HepG2 (cell line): ENCODE measurements at regions not wholly inside any gene's neighbourhood (a gene's known extent, or its start where the extent isn't known, plus 50 kb on each side); places are given as distances from the start of the nearest gene placed in this dataset.
A peak's percentile ranks its signal among the peaks of the same experiment; 100 is the strongest.

Experiments
- ATF7-NPFF ChIP-seq: sonication (generic); formaldehyde crosslinking; IDR thresholded peaks from 2 replicates; pipeline ENCODE4 v1.8.1; 2023; ENCODE audit warnings: mild to moderate bottlenecking, low read depth, missing genetic modification reagents, moderate library complexity
- NCOA2 ChIP-seq: sonication (generic); formaldehyde crosslinking; IDR thresholded peaks from 2 replicates; pipeline ENCODE4 v1.8.0; 2022; ENCODE audit warnings: inconsistent platforms
- POGK ChIP-seq: sonication (generic); formaldehyde crosslinking; conservative IDR thresholded peaks from 2 replicates; pipeline ENCODE4 v1.8.0; 2022; ENCODE audit warnings: mild to moderate bottlenecking, moderate library complexity, missing genetic modification reagents
- PPARG ChIP-seq: conservative IDR thresholded peaks from 2 replicates; pipeline ENCODE4 v1.6.1; 2016; ENCODE audit warnings: missing biosample characterization, missing genetic modification reagents
- RELA ChIP-seq: sonication (generic); formaldehyde crosslinking; IDR thresholded peaks from 2 replicates; pipeline ENCODE4 v1.4.0; 2020; ENCODE audit warnings: missing genetic modification reagents
- REXO4 ChIP-seq: sonication (generic); formaldehyde crosslinking; IDR thresholded peaks from 2 replicates; pipeline ENCODE4 v1.8.0; 2022; ENCODE audit warnings: missing genetic modification reagents, mild to moderate bottlenecking, borderline replicate concordance
- SYNCRIP ChIP-seq: fragments of 200-400 bp; formaldehyde crosslinking; IDR thresholded peaks from 2 replicates; pipeline ENCODE4 v1.6.1; 2018; ENCODE audit warnings: mild to moderate bottlenecking, low read depth, low read length; ENCODE audit not compliant: insufficient read depth
- TIGD3 ChIP-seq: sonication (generic); formaldehyde crosslinking; IDR thresholded peaks from 2 replicates; pipeline ENCODE4 v1.5.1; 2020; ENCODE audit warnings: mild to moderate bottlenecking, missing genetic modification reagents, borderline replicate concordance
- ZBED4 ChIP-seq: sonication (generic); formaldehyde crosslinking; IDR thresholded peaks from 2 replicates; pipeline ENCODE4 v1.4.0; 2020; ENCODE audit warnings: missing genetic modification reagents, borderline replicate concordance
- ZFP91 ChIP-seq: sonication (generic); formaldehyde crosslinking; IDR thresholded peaks from 2 replicates; pipeline ENCODE4 v1.9.0; 2022; ENCODE audit warnings: missing genetic modification reagents, mild to moderate bottlenecking, borderline replicate concordance
- ZHX1 ChIP-seq: sonication (generic); formaldehyde crosslinking; IDR thresholded peaks from 2 replicates; pipeline ENCODE4 v1.8.1; 2022; ENCODE audit warnings: low read depth, mild to moderate bottlenecking, missing genetic modification reagents
- ZMYM3 ChIP-seq: sonication (generic); formaldehyde crosslinking; IDR thresholded peaks from 2 replicates; pipeline ENCODE4 v1.5.1; 2020; ENCODE audit warnings: mild to moderate bottlenecking, missing genetic modification reagents
- ZNF224 ChIP-seq: sonication (generic); formaldehyde crosslinking; IDR thresholded peaks from 2 replicates; pipeline ENCODE4 v1.5.0; 2020; ENCODE audit warnings: mild to moderate bottlenecking, missing genetic modification reagents
- ZNF235 ChIP-seq: sonication (generic); formaldehyde crosslinking; IDR thresholded peaks from 2 replicates; pipeline ENCODE4 v1.8.1; 2023; ENCODE audit warnings: mild to moderate bottlenecking, missing genetic modification reagents, borderline replicate concordance
- ZNF451 ChIP-seq: sonication (generic); formaldehyde crosslinking; IDR thresholded peaks from 2 replicates; pipeline ENCODE4 v1.5.0; 2020; ENCODE audit warnings: mild to moderate bottlenecking, missing genetic modification reagents
- ZNF674 ChIP-seq: sonication (generic); formaldehyde crosslinking; IDR thresholded peaks from 2 replicates; pipeline ENCODE4 v1.5.0; 2020; ENCODE audit warnings: low read depth, mild to moderate bottlenecking, missing genetic modification reagents

DNA sequence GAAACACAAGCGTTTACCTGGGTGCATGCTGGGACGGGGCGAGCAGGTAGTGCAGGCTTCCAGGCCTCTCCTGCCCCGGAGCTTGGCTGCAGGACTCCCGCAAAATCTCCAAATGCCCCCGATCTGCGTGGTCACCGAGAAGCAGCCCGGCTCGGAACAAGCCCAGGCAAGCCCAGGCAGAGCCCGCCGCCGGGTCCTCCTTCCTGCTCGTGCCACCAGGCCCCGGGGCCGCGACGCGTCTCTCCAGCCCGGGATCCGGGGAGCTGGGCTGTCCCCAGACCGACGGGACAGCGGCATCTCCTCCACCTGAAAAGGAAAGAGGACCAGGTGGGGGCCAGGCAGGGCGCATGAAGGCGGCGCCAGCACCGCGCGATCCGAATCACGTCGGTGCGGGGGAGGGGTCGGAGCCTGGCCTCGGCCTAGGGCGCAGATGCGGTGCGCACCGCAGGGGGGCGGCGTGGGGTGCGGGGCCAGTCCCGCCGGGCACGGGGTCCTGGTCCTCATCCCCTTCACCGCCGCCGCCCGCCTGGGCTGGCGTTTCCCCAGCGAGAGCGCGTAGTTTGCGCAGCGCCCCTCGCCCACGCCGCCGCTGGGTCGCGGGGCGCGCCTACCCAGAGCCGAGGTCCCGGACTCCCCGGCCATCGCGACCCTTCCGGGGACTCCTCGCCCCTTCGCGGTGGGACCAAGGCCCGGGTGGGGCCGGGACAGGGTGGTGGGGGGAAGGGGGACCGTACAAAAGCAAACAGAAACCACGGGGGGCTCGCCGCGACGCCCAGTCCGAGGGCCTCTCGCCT lies 52.4 kb upstream of the H6PD start (continued):
- TF ChIP-seq ZBED4 (CRISPR knock-in tag) = no peak
- peak; percentile 63; the same call in 1 of the 2 replicates for TF ChIP-seq ZFP91 (CRISPR knock-in tag)
- peak; percentile 49; the same call in 1 of the 2 replicates for TF ChIP-seq NCOA2 (CRISPR knock-in tag)
- peak; percentile 78 for TF ChIP-seq POGK (CRISPR knock-in tag)
- peak; percentile 25; the same call in 1 of the 2 replicates for TF ChIP-seq ZNF235 (CRISPR knock-in tag)
- no peak for TF ChIP-seq REXO4 (CRISPR knock-in tag)
- TF ChIP-seq RELA (CRISPR knock-in tag) = no peak
- 0 out of 2 replicates have a peak, but pooled peaks have one; percentile 23 for TF ChIP-seq ZMYM3 (CRISPR knock-in tag)
- TF ChIP-seq ZNF674 (CRISPR knock-in tag) = no peak; the same call in 1 of the 2 replicates
- TF ChIP-seq ZNF451 (CRISPR knock-in tag) = peak; percentile 84; the same call in 1 of the 2 replicates
- peak; percentile 64 for TF ChIP-seq ATF7-NPFF (CRISPR knock-in tag)
- TF ChIP-seq TIGD3 = peak; percentile 36; the same call in 1 of the 2 replicates
- no peak for TF ChIP-seq SYNCRIP
- peak; percentile 62; the same call in 1 of the 2 replicates for TF ChIP-seq ZHX1 (CRISPR knock-in tag)
- TF ChIP-seq PPARG = peak; percentile 69
- TF ChIP-seq ZNF224 (CRISPR knock-in tag) = 0 out of 2 replicates have a peak, but pooled peaks have one; percentile 2
